IPS DF 4.7 (cell line): ENCODE measurements at regions not wholly inside any gene's neighbourhood (a gene's known extent, or its start where the extent isn't known, plus 50 kb on each side); places are given as distances from the start of the nearest gene placed in this dataset.
"Not testable (repeated sequence)": the region's sequence is repeated elsewhere in the genome, so short reads cannot be mapped to it uniquely, and the experiment has no call there.

Source experiments
- DNase-seq: peaks from one replicate; pipeline ENCODE4 v3.0.0-alpha.2; 2013; ENCODE audit warnings: low spot score; ENCODE audit errors: extremely low read depth

DNA sequence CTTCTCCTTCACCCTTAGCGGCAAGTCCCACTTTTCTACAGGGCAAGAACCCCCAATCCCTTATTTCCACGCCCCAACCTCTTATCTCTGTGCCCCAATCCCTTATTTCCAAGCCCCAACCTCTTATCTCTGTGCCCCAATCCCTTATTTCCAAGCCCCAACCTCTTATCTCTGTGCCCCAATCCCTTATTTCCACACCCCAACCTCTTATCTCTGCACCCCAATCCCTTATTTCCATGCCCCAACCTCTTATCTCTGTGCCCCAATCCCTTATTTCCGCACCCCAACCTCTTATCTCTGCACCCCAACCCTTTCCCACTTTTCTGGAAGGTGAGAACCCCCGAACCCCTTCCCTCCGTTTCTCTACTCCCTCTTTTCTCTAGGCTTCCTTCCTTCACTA, 116.1 kb upstream of the GJE1 start:
- not testable (repeated sequence) for DNase-seq

DNA sequence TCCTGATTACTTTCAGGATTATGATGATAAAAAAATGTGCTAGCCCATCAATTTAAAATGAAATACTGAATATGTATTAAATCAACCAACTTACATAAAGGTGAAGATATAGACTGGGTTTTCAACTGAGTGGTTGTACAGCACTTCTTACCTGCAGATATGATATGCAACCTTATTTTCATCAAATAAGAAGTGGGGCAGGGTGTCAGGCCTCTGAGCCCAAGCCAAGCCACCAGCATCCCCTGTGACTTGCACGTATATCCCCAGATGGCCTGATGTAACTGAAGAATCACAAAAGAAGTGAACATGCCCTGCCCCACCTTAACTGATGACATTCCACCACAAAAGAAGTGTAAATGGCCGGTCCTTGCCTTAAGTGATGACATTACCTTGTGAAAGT, 117.3 kb upstream of the GJE1 start:
- DNase-seq: not testable (repeated sequence)

DNA sequence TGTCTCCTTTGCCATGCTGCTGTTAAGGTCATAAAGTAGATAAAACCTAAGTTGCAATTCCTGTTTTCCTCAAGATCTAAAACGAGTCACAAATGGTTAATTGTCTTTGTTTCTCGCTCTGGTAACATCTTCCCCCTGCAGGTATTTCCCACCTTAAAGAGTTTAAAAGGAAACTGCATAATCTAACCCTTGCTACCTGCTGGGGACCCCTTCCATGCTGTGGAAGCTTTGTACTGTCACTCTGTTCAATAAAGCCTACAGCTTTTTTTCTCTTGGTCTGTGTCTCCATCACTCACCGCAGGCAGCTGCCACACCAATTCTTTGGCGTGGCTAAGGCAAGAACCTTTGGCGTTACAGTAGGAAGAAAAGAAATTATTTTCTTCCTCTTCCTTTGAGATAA, 117.7 kb upstream of the GJE1 start:
- no peak for DNase-seq

DNA sequence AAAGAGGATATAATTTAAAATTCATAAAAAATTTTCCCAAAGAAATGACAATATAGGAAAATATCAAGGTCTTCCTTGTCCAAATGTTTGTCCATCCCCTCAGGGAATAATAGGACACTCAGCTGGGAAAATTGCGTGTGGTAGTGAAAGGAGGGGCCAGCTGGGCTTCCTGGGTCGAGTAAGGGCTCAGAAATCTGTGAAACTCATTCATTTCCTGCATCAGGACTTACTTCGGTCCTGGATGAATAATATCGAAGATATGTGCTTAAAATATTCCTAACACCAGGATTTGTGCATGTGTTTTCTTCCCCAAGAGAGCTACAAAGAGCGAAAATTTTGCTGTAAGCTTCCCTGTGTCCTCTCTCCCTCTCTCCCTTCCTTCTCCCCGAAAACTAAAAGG, 118.2 kb upstream of the GJE1 start:
- no peak for DNase-seq

DNA sequence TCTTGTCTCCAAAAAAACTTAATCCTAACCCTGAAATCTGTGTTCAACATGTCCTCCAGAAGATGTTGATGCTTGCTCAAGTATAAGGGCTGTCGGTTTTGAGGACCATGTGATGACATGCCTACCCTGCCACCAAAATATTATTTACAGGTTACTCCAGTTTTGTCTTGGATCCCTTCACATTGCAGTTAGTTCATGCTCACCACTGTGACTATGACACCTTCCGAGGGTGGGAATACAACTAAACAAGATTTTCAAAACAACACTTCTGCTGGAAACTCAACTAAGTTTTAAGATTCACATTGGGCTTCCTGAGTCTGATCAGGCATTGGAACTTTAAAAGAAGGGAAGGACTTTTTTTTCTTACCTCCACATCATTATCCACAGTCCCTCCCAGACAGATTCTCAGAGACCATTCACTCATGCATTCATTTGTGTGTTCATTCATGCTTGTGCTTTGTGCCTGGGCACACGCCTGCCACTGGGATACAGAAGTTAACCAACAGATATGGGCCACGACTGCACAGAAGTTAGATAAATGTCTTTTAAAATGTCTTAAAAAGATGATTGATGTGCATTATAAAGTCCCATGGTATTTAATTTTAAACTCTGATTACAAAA, 118.7 kb upstream of the GJE1 start:
- no peak for DNase-seq

DNA sequence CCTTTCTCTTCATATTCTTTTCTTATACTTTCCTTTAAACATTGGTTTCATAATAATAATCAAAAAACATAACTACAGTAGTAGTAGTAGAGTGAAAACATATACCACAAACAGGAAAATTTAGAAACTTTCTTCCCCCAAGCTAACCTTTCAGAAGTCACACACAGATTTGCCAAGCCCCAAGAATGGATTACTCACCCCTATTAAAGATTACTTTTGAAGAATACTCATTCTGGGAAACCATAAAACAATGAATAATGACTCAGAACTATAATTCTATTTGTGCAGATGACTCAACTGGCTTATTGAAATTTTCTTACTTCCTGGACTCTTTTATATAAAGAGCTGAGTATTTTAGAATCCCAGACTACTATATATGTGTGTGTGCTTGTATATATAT, 119.4 kb upstream of the GJE1 start:
- DNase-seq: no peak

DNA sequence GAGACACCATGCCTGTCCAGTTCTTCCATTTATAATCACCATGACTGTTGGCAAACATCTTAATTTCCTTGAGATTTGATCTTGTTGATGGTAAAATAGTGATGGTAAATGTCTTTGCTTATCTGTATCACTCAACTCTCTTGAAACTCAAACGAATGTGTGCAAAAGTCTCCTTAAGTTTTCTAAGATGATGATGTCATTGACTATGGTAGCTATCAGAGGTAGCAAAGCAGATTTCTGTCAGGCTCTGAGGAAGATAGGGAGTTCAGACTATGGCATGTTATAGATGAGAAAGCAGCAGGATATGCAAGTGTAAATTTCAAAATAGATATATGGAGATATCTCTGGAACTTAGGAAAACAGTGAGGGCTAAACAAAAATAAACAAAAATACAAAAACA, 121.0 kb upstream of the GJE1 start:
- no peak for DNase-seq

DNA sequence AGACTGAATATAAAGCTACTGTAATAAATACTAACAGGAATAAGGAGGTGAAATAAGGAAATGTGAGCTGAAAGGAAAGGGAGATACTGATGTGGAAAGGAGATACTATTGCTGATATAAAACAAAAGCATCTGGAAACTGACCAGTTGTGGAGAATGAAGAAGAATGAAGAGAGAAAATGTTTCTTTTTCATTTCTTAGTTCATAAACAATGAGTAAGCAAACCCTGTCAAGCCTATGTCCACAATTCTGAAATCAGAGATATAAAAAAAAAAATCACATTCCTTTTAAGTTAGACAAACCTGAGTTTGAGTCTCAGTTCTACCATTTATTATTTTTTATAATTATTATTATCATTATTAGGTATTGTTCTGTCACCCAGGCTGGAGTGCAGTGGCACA, 121.6 kb upstream of the GJE1 start:
- no peak for DNase-seq

DNA sequence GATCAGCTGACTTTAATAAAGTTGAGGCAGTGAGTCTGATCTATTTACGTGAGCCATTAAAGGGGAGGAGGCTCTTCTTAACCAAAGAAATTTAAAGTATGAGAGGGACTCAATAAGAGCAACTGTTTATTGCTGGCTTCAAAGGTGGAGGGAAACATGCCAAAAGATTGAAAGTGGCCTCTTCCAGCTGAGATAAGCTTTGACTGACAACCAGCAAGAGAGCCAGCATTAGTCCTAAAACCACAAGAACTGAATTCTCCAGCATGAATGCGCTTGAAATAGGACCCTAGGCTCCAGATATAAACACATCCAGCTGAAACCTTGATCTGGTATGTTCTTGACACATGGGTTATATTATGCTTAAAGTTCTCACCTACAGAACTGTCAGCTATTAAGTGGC, 123.1 kb upstream of the GJE1 start:
- no peak for DNase-seq

DNA sequence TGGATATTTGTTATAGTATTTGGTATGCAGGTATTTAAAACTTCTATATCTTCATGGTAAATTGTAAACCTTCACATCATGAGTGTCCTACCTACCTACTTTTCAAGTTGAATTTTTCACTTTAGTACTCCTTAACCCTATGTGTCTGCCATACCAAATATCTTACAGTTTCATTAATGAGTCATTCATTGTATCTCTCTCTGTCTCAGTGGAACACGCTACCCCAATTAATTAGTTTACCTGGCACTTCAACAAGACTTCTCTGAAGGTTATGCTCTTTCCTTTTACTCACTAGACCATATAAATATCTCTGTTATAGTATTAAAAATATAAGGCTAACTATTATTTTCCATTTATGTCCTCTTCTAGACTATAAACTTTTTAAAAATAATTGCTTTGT, 123.9 kb upstream of the GJE1 start:
- no peak for DNase-seq

DNA sequence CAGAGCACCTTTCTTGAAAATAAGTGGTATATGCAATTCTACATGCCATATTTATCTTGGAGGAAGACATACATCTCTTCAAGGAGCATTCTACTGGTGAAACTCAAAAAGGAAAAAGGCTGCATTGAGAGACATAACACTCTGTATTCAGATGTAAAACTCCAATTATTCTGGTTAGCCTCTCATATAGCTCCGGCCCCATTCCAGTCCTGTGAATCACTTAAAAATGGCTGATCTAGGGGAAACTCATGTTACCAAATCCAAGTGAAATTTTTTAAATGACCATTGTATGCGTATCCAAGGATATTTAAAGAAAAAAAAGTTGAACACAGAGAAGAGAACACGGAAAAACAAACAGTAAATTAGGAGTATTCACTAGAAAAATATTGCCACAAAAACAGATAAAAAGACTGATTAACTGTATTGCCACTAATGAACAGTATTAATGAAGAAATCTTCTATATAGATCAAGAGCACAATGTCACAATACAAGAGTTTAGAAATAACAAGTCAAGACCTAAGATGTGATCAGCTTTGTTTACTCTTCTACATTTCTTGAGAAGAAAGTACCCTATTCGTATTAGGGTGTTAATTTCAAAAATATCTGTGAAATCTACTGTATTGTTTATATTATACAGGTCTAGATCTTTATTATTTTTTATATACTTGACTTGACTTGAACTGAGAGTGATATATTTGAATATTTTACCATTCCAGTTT, 124.5 kb upstream of the GJE1 start:
- DNase-seq: no peak

DNA sequence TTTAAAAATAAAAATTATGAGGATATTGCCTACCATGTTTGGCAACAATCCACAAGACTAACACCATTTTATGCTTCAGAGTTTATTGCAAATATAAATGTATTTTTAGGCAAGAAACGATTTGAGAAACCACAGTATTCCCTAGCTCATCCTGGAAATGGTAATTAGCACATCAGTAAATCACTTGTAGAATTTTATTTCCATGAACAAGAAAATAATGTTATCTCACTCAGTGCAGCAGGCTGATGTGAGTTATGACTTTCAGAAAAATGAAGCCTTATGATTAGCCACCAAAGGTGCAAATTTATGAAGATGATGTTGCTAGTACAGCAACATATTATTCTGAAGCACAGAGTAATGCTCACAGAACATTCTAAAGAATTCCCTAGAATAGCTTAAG, 127.7 kb upstream of the GJE1 start:
- no peak for DNase-seq

DNA sequence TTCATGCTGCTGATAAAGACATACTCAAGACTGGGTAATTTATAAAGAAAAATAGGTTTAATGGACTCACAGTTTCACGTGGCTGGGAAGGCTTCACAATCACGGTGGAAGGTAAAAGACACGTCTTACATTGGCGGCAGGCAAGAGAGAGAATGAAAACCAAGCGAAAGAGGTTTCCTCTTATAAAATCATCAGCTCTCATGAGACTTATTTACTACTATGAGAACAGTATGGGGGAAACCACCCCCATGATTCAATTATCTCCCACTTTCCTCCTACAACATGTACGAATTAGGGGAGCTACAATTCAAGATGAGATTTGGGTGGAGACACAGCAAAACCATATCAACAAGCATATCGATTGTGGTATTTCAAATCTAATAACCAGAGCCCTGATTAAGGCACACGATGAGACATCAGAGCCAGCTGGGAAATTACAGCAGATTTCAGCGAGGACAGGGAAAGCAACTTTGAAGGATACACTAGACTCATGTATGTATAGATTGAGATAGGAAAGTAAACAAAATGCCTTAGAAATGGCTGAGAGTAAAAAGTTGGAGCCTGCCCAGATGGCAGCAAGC, 129.8 kb upstream of the GJE1 start:
- DNase-seq: no peak

DNA sequence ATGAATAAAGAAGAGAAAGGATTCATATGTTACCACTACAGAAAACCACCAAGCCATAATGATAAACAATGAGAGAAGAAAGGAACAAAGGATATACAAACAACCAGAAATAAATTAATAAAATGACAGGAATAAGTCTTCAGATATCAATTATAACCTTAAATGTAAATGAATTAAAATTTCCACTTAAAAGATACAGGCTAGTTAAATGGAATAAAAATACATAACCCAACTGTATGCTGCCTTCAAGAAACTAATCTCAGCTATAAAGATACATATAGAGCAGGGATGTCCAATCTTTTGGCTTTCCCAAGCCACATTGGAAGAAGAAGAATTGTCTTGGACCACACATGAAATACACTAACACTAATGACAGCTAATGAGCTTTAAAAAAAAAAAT, 135.9 kb upstream of the GJE1 start:
- DNase-seq: no peak

DNA sequence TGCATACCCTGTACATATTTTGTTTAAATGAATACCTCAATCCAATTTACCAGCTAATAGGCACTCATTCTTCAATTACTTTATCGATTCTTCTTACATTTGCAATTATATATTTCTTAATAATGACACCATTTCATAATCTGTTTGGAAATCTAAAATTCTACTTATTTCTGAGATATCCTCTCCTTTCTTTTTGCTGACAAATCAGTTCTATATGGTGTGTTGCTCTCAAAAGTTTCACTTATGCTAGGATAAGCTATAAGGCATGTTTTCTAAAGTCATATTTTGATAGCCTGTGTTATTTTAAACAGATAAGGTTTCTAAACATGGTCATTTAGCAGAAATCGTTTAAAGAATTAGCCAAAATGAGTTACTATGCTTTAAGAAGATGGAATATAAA, 140.6 kb upstream of the GJE1 start:
- no peak for DNase-seq

DNA sequence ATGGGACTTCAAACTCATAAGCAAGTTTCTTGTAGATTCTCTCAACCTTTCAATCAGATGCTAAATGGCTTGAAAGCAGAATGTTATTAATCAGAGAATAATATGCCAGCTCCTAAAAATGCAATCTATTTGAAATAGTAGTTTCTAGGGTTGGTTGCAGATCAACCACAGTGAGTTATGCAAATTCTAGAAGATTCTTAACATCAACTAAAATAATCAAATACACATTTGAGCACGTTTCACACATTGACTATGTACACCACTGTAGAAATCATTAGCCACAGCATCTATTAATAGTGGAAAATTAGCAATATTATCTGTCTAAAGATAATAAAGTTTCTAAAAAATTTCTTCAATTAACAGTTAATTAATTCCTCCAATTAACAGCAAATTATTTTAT, 141.9 kb upstream of the GJE1 start:
- DNase-seq: no peak

DNA sequence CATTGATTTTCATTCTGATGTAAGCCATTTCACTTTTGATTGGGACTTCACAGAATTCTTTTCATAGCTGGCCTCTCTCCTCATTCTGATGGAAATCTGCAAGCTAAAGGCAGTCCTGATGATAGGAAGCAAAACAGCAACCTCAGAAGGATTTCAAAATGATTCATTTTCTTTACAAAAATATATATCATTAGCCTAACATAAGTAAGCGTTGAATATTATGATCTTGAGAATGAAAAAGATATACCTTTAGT, 143.1 kb upstream of the GJE1 start:
- DNase-seq: no peak

DNA sequence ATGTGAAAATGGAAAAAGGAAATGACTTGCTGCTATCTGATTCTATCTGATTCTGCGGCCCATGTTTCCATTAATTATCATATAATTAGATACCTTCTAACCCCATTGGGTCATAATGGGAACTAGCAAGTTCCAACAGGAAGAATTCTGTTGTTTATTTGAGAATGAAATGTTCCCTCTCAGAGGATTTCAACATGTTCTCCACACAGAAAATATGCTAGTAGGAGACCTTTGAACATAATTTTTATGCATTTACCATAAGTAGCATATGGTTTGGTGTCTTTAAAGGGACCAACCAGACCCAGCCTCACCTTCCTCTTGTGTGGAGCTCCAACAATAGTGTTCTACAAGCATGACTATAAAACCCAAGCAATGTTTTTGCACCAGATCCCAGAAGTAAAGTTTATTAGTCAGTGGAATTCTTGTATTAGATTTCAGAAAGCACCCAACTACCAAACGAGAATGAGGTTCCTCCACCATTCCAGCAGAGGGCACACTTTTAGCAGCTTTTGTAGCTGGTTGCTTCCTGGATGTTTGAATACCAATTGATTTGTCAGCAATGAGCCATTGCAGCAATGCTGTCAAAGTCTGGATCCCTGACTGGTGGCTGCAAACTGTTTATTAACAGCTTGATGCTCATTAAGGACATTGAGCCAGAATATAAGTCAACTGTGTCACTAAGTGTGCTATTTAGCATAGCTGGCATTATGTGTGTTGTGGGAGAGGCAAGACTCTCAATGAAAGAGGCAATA, 143.6 kb upstream of the GJE1 start:
- peak; percentile 41 for DNase-seq

DNA sequence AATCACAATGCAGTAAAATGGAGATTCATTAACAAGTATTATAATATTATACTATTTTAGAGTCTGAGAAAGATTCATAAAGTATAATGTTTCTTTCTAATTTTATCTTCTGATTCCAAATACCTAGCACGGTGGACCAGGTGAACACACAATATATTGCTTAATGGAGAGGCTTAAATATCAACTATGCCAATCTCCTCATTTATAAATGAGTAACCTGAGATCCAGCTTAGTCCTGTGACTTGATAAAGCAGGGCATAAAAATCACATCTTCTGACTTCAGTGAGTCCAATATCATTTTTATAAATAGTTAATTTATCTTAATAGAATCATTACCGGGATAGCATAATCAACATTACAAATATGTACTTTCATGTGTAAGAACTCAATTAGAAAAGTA, 144.4 kb upstream of the GJE1 start:
- DNase-seq: no peak

DNA sequence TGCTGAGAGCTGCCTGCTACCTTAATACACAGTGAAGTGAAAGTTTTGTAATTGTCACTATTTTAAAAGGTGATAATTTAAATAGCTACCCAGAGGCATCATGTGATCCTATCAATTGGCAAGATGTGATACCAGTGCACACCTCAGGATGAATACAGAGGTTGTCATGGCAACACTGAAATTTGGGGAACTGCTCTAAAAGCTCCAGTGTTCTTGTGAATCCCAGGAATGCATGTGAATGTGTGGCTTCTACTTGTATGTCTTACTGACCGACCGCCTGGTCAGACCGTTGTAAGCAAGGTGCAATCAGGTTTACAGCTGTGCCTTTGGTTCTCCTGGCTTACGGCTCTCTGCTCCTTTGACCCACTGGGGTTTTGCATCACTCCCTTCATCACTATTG, 146.3 kb upstream of the GJE1 start:
- no peak for DNase-seq

DNA sequence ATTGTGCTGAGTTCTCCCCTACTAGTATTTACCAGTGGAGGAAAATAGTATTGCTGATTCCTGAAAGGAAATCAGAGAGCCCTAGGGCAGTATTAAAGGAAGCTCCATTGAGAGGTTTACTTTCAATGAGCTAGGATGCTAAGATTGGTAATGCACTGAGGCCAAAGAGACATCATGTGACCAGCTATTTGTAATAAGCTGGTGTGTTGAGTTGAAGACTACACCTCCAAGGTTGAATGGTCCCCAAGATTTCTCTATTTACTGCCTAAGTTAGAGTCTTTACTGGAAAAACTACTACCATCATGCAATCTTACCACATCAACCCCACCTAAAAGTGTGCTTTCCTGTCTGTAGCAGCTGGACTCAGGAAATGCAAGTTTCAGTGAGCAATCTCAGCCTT, 151.5 kb upstream of the GJE1 start:
- no peak for DNase-seq

DNA sequence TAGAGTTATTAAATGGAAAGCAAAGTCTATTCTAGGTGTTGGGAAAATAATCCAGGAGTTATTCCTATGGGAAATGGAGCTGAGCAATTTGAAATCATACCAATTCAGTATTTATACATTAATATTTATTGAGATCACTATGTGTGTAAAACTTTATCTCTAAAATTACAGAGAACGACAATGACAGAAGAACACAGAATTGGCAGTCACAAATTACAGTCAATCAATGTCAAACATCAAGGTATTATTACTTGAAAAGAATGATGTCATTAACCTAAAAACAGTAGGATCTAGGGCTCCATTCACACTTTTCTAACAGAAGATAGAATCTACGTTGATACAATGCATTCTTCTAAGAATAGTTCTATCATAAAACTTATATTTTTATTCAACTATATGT, 154.9 kb upstream of the GJE1 start:
- DNase-seq: no peak

DNA sequence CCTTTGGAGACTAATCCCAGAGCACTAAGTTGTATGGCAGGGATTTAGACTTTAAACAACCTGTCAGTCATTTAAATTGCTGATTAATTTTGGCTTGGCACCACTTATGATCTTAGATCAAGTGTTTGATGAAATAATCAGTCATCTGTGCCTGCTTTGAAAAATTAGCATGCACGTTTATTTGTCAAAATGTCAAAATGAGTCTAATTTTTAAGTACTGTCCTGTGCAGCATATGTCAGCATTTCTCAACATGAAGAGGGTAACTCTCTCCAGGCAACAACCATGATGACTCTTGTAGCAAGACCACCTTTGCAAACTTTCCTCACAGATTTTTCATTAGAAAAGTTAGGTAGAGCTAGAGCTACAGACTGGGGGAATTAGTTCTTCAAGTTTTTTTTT, 155.7 kb upstream of the GJE1 start:
- DNase-seq: no peak
